Glutamatergic neuron (in vitro differentiated cells): ENCODE measurements at regions not wholly inside any gene's neighbourhood (a gene's known extent, or its start where the extent isn't known, plus 50 kb on each side); places are given as distances from the start of the nearest gene placed in this dataset.
A peak's percentile ranks its signal among the peaks of the same experiment; 100 is the strongest.
"Not testable (repeated sequence)": the region's sequence is repeated elsewhere in the genome, so short reads cannot be mapped to it uniquely, and the experiment has no call there.

Source experiments
- DNase-seq: peaks from one replicate; pipeline ENCODE4 v3.0.0; 2022
- H3K27ac Mint-ChIP-seq: one replicate; pipeline ENCODE4 v1.8.0; 2020; ENCODE audit warnings: mild to moderate bottlenecking, mixed read lengths, inconsistent platforms; ENCODE audit not compliant: unreplicated experiment
- H3K27me3 Mint-ChIP-seq: one replicate; pipeline ENCODE4 v1.8.0; 2020; ENCODE audit warnings: mild to moderate bottlenecking, moderate library complexity, mixed read lengths, inconsistent platforms; ENCODE audit not compliant: unreplicated experiment
- H3K36me3 Mint-ChIP-seq: one replicate; pipeline ENCODE4 v1.8.0; 2020; ENCODE audit warnings: mild to moderate bottlenecking, mixed read lengths, inconsistent platforms; ENCODE audit not compliant: unreplicated experiment
- H3K4me1 Mint-ChIP-seq: one replicate; pipeline ENCODE4 v1.8.0; 2020; ENCODE audit warnings: mild to moderate bottlenecking, low read depth, mixed read lengths, inconsistent platforms; ENCODE audit not compliant: unreplicated experiment
- H3K4me3 Mint-ChIP-seq: one replicate; pipeline ENCODE4 v1.8.0; 2020; ENCODE audit warnings: mild to moderate bottlenecking, mixed read lengths, inconsistent platforms; ENCODE audit not compliant: unreplicated experiment
- H3K9me3 Mint-ChIP-seq: one replicate; pipeline ENCODE4 v1.8.0; 2020; ENCODE audit warnings: mild to moderate bottlenecking, moderate library complexity, mixed read lengths, inconsistent platforms; ENCODE audit not compliant: unreplicated experiment
- TF ChIP-seq, protein P1 (sequence below): fragments of 200-600 bp; sonication (generic); IDR thresholded peaks from one replicate; pipeline ENCODE4 v1.5.0; 2021; ENCODE audit not compliant: partially characterized antibody, unreplicated experiment

DNA sequence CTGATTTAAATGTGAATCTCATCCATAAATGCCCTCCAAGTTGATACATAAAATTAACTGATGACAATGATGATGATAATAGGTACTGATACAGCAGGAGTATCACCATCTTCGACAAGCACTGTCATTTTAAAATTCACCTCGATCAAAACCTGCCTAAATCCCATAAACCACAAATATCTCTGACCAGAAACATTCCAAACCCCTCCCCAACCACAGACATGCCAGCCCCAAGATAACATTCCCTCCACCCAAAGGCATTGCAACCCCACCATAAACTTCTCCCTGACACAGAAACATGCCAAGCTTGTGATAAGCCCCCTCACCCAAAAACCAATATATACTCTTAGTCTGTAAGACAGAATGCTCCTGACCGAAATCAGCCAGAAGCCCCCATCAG, 63.7 kb upstream of the WDFY3 start:
- Mint-ChIP-seq H3K27me3 (peaks cover 11% of the 10 kb centered on the region), H3K4me3 (no peak overlapping the region), H3K9me3 (peaks cover 26% of the 10 kb centered on the region), H3K4me1 (peaks cover 12% of the 10 kb centered on the region), H3K36me3 (peaks cover 49% of the 10 kb centered on the region), H3K27ac (peak overlapping the region; percentile 88)
- DNase-seq = no peak
- TF ChIP-seq, protein P1, sequence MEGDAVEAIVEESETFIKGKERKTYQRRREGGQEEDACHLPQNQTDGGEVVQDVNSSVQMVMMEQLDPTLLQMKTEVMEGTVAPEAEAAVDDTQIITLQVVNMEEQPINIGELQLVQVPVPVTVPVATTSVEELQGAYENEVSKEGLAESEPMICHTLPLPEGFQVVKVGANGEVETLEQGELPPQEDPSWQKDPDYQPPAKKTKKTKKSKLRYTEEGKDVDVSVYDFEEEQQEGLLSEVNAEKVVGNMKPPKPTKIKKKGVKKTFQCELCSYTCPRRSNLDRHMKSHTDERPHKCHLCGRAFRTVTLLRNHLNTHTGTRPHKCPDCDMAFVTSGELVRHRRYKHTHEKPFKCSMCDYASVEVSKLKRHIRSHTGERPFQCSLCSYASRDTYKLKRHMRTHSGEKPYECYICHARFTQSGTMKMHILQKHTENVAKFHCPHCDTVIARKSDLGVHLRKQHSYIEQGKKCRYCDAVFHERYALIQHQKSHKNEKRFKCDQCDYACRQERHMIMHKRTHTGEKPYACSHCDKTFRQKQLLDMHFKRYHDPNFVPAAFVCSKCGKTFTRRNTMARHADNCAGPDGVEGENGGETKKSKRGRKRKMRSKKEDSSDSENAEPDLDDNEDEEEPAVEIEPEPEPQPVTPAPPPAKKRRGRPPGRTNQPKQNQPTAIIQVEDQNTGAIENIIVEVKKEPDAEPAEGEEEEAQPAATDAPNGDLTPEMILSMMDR = no peak

DNA sequence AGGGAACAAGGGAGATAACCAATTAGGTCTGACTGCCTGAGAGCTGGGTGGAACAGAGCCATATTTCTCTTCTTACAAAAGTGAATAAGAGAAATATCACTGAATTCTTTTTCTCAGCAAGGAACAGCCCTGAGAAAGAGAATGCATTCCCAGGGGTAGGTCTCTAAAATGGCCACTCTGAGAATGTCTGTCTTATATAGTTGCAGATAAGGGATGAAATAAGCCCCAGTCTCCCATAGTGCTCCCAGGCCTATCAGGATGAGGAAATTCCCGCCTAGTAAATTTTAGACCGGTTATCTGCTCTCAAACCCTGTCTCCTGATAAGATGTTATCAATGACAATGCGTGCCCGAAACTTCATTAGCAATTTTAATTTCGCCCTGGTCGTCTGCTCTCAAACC, 67.3 kb upstream of the WDFY3 start:
- H3K36me3 Mint-ChIP-seq = peaks cover 37% of the 10 kb centered on the region
- not testable (repeated sequence) for H3K4me3 Mint-ChIP-seq, H3K4me1 Mint-ChIP-seq, H3K27ac Mint-ChIP-seq, DNase-seq
- peaks cover 11% of the 10 kb centered on the region for H3K27me3 Mint-ChIP-seq
- H3K9me3 Mint-ChIP-seq = peaks cover 23% of the 10 kb centered on the region

DNA sequence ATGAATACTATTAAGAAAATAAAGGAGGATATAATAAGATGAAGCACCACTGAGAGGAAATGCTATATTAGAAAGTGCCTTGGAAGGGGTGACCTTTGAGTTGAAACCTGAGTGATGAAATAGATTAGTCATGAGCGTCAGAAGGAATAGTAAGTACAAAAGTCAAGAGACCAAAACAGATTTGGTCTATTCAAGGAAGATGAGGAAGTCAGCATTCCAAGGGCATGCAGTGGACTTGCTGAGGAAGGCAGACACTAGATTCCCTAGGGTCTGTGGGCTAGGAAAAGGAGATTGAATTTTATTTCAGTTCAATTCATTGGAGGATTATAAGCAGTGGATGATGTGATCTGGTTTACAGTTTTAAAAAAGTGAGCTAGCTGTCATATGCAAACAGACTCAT, 73.0 kb upstream of the WDFY3 start:
- no peaks in the 10 kb centered on the region for H3K9me3 Mint-ChIP-seq
- no peak overlapping the region for H3K27ac Mint-ChIP-seq
- no peaks in the 10 kb centered on the region for H3K4me1 Mint-ChIP-seq
- H3K4me3 Mint-ChIP-seq = no peak overlapping the region
- H3K27me3 Mint-ChIP-seq = no peaks in the 10 kb centered on the region
- TF ChIP-seq, protein P1 = no peak
- H3K36me3 Mint-ChIP-seq = no peaks in the 10 kb centered on the region
- no peak for DNase-seq

DNA sequence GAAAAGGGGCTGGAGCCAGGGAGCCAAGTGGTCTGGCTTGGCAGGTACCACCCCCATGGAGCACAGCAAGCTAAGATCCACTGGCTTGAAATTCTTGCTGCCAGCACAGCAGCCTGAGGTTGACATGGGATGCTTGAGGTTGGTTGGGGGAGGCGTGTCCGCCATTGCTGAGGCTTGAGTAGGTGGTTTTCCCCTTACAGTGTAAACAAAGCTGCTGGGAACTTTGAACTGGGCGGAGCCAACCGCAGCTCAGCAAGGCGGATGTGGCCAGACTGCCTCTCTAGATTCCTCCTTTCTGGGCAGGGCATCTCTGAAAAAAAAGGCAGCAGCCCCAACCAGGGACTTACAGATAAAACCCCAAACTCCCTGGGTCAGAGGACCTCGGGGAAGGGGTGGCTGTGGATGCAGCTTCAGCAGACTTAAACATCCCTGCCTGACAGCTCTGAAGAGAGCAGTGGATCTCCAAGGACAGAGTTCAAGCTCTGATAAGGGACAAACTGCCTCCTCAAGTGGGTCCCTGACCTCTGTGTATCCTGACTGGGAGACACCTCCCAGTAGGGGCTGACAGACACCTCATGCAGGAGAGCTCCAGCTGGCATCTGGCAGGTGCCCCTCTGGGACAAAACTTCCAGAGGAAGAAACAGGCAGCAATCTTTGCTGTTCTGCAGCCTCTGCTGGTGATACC, 77.5 kb upstream of the WDFY3 start:
- not testable (repeated sequence) for DNase-seq, H3K27me3 Mint-ChIP-seq, H3K9me3 Mint-ChIP-seq, H3K27ac Mint-ChIP-seq, H3K4me1 Mint-ChIP-seq, H3K4me3 Mint-ChIP-seq
- peaks cover 13% of the 10 kb centered on the region for H3K36me3 Mint-ChIP-seq

DNA sequence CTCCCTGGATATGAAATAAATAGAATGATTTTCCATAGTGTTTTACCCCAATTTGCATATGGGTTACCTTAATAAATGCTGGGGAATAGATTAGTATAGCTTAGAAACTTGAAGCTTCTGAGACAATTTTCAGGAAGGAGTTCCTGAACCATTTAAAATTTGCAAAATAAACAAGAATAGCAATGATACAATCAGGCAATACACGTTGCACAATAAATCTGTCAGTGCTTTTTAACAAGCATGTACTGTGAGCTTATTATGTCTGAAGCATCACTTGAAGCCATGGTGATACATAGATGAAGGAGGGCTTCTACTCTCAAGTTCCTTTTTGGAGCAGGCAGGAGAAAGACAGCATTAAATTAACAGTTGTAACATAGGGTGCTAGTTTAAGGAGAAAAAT, 84.2 kb upstream of the WDFY3 start:
- peaks cover 10% of the 10 kb centered on the region for H3K36me3 Mint-ChIP-seq
- peak overlapping the region; percentile 15 for H3K27ac Mint-ChIP-seq
- peaks cover 13% of the 10 kb centered on the region for H3K4me1 Mint-ChIP-seq
- peaks cover 8% of the 10 kb centered on the region for H3K9me3 Mint-ChIP-seq
- peaks cover 2% of the 10 kb centered on the region for H3K27me3 Mint-ChIP-seq
- no peak for DNase-seq
- no peak overlapping the region for H3K4me3 Mint-ChIP-seq
- TF ChIP-seq, protein P1 = no peak

DNA sequence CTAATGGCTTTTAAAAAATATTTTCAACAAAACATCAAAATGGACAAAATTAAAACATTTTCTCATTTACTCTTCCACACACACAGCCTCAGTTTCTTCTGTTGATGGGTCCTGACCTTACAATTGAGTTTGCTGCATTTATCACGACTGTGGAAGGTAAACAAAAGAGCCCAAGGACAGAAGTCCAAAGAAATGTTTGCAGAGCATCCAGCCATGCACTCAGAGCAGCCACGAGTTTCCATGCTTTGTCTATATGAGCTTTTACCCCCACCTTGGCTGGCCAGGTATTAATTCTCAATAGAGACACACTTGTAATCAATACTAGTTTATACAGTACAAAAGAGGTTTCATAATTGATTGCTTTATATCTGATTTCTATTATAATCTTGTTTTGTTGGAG, 85.0 kb upstream of the WDFY3 start:
- Mint-ChIP-seq H3K36me3 (peaks cover 2% of the 10 kb centered on the region), H3K4me3 (no peak overlapping the region), H3K4me1 (peaks cover 13% of the 10 kb centered on the region), H3K9me3 (peaks cover 8% of the 10 kb centered on the region), H3K27me3 (peaks cover 2% of the 10 kb centered on the region), H3K27ac (no peak overlapping the region)
- TF ChIP-seq, protein P1 = no peak
- no peak for DNase-seq

DNA sequence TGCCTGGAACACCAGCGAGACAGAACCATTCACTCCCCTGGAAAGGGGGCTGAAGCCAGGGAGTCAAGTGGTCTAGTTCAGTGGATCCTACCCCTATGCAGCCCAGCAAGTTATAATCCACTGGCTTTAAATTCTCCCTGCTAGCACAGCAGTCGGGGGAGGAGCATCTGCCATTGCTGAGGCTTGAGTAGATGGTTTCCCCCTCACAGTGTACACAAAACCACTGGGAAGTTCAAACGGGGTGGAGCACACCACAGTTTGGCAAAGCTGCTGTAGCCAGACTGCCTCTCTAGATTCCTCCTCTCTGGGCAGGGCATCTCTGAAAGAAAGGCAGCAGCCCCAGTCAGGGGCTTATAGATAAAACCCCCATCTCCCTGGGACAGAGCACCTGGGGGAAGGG, 88.4 kb upstream of the WDFY3 start:
- H3K27me3 Mint-ChIP-seq = not testable (repeated sequence)

More for the DNA sequence above, 88.4 kb upstream of the WDFY3 start:
- peaks cover 13% of the 10 kb centered on the region for H3K4me1 Mint-ChIP-seq
- not testable (repeated sequence) for DNase-seq, H3K36me3 Mint-ChIP-seq, H3K4me3 Mint-ChIP-seq, H3K27ac Mint-ChIP-seq, H3K9me3 Mint-ChIP-seq
